GM19238 (cell line): ENCODE measurements at regions not wholly inside any gene's neighbourhood (a gene's known extent, or its start where the extent isn't known, plus 50 kb on each side); places are given as distances from the start of the nearest gene placed in this dataset.

ENCODE experiments used
- DNase-seq: peaks from one replicate; pipeline ENCODE4 v3.0.0; 2011; ENCODE audit warnings: low spot score; ENCODE audit not compliant: insufficient read length

DNA sequence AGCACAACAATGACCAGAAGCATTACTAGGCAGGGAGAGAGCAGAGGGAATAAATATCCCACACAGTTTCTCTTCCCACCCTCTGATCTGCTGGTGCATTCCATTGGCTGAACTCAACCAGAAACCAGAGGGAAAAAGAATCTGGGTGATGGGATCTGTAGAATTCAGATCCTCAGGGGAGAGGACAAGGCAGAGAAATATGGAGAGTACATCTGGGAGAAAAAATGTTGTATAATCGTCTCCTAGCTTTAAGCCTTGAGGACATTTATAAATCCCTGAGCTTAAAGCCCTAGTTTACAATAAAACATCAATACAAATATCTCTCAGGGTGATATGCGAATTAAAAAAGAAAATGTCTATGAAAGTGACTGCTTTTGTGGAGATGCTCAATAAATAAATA lies 368.1 kb upstream of the MAD2L1 start:
- no peak for DNase-seq

- no peak for DNase-seq
Observed at GRCh38 chr4:120432301-120432860, 365.7 kb upstream of the MAD2L1 start.

- no peak for DNase-seq
Observed at GRCh38 chr4:120431180-120431579, 364.5 kb upstream of the MAD2L1 start.

DNA sequence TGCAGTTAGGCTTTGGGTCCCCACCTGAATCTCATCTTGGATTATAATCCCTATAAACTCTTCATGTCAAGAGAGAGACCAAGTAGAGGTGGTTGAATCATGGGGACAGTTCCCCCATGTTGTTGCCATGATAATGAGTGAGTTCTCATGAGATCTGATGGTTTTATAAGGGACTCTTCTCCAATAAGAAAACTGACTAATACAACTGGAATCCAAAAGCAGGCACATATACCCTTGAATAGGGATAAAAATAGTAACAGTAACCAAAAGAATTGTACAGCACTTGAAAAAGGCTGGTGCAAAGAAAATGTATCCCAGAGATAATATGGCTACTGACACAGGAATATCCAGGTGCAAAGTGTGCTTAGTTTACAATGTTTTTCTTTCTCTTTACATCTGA lies 351.5 kb upstream of the MAD2L1 start:
- DNase-seq: no peak

DNA sequence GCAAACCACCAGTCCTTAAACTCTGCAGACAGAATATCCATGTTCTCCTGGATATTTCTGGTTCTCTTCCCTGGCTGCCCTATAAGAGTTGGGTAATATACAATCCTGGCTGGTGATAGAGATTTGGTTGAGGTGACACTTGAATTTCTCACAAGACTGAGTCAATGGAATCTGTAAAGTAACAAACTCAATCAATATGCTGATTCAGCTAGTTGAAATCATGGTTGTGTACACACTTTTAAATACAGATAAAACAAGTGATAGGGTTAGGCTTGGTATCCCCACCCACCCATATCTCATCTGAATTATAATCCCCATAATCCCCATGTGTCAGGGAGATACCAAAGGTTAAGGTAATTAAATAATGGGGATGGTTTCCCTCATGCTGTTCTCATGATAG lies 349.2 kb upstream of the MAD2L1 start:
- DNase-seq: no peak

- no peak for DNase-seq
Observed at GRCh38 chr4:120406960-120407359, 340.3 kb upstream of the MAD2L1 start.

DNA sequence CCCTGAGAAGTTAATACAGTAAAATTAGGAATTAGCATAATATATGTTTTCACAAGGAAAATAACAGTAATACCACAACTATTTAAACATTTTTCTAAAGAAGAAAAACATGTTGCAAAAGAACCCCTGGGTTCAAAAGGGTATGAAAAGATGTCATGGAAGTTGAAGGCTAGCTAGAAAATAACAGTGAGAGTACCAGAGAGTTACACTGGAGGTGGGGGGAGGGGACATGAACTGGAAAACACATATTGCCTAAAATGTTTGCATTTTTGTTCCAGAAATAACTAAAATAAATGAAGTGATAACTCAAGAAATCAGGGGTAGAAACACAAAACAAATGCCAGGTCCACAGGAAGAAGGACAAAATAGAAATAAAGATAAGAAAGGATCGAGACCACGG lies 336.6 kb upstream of the MAD2L1 start:
- DNase-seq: no peak

DNA sequence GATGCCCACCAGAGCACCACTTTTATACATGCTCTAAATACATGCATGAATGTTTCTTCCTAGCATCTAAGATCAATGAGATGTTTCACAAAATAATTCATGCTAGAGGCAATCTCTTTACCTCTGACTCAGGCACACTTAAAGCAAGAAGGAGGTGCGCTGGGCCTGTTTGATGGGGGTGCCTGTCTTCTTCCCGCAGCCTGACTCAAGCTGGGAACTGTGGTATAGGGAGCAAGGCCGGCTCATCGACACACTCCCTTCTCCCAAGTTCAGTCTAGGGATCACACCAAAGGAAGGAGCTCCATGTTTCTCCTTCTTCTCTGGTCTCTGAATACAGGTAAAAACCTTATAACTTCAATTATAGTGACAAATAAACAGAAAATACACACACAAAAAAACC lies 333.8 kb upstream of the MAD2L1 start:
- DNase-seq: no peak

DNA sequence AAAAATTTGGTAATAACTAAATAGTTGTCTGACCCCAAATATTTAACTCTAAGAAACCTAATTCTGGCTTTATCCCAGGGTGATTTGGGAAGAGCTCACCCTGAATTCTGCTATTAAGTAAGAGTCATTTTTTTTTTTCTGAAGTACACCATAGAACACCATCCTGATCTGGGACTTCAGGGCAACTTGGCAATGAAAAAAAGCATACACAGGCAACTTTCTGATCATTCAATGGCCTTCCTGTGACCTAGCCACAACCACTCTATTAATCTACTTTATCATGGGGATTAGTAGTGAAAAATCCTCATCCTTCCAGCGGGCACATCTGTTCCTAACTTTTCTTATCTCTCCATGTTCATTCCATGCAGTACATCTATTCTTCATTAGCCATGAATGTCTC lies 333.2 kb upstream of the MAD2L1 start:
- DNase-seq: no peak

DNA sequence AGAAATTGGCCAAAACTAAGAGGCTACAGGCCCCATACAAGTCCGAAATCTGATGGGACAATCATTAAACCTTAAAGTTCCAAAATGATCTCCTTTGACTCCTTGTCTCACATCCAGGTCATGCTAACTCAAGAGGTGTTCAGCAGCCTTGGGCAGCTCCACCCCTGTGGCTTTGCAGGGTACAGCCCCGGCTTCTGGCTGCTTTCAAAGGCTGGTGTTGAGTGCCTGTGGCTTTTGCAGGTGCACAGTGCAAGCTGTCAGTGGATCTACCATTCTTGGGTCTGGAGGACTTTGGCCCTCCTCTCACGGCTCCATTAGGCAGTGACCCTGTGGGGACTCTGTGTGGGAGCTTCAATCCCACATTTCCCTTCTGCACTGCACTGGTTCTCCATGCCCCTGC lies 329.1 kb upstream of the MAD2L1 start:
- no peak for DNase-seq

DNA sequence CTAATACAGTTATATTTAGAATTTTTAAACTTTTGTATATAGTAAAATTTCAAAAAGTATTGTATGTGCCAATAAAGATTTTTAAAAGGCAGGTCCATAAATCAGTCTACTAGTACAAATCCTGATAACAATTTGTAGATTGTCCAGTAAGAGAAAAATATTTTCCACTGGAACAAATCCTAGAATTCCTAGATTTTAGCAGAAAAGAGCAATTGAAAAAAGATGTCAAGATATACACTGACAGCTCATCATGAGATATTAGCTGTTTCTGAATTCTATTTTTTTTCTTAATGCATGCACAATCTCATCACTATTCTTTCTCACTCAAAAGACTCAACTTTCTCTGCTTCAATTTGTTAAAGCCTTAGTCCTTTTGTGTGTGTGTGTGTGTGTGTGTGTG lies 289.2 kb upstream of the MAD2L1 start:
- no peak for DNase-seq

GRCh38 chr4:120354381-120354780 lies 287.7 kb upstream of the MAD2L1 start:
- no peak for DNase-seq

GRCh38 chr4:120353235-120353634 lies 286.6 kb upstream of the MAD2L1 start:
- no peak for DNase-seq

GRCh38 chr4:120352739-120353138 lies 286.1 kb upstream of the MAD2L1 start:
- no peak for DNase-seq

GRCh38 chr4:120348948-120349347 lies 282.3 kb upstream of the MAD2L1 start:
- no peak for DNase-seq

DNA sequence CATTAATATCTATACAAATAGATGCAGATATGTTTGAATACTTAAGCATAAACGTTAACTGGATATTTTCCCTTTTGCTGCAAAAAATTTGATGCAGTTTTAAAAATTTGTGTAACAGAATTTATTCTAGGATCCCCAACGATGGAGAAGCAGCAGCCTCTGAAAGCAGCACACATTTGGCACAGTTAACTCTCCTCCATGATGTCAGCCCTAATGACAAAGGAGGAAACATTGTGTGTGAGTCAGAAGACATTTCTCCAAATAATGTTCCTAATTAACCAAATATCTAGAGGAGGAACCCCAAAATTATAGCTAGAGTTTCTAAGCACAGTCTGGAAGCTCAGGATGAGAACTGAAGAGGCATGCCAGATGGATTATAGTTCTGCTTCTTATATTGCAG lies 281.9 kb upstream of the MAD2L1 start:
- no peak for DNase-seq

DNA sequence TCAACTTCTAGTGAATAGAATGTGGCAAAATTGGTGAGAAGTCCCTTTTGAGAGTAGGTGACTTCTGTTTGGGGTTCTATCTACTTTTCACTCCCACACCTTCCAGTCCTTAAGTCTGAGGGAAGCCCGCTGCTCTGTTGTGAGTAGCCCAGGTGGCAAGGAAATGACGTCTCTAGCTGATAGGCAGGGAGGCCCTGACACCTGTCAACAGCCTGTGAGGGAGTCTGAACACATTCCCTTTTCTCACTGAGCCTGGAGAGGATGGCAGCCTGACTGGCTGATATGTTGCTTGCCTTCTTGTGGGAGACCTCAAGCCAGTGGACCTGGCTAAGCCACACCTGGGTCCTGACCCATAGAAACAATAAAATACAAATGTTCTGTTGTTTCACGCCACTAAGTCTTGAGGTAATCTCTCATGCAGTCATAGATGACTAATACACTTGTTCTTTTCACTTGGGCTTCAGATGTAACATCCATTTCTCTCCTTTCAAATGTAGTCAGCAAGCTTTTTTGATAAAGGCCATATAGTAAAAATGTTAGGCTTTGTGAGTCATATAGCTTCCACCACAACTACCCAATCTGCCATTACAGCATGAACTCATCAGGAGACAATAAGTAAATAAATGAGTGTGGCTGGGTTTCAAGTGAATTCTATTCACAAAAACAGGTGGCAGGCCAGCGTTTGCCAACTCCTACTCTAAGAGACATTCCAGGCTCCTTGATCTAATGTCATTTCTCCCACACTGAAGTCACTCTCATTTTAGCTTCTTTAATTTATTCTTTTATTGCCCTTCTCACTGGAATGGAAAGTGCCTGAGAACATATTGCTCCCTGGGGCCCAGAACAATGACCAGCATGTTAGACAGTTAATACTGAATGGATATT lies 265.1 kb upstream of the MAD2L1 start:
- no peak for DNase-seq

DNA sequence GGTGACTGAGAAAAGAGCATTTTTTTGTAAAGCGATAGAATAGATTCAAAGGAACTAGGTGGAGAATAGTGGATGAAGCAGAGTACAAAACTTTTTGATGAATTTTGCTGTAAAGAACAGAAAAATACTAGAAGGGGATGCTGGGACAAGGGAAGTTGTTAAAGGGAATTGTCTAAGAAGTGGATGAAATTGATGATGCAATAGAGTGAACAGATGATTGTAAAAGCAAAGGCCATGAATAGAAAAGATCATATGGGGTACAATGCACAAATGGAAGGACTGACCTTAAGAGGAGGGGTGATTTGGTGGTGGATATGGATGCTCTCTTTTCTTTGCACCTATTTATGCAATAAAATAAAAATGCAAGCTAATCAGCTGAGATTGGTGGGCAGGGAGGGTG lies 262.7 kb upstream of the MAD2L1 start:
- no peak for DNase-seq

DNA sequence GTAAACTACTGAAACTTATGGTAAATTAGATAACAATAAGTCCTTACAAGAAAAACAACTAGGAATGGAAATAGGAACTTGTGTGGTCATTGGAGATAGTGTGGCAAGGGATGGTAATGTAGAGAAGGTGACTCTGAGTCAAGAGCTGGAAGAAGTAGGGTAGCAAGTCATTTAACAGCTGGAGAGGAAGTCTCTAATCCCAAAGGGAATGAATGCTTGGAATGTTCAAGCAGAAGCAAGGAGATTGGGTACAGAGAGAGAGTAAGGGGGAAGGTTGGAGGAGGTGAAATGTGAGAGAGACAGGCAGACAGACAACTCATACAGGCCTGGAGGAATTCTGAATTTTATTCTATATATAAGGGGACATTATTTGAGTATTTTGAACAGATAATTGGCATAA lies 260.6 kb upstream of the MAD2L1 start:
- no peak for DNase-seq

- no peak for DNase-seq
Observed at GRCh38 chr4:120319046-120319767, 252.6 kb upstream of the MAD2L1 start.

DNA sequence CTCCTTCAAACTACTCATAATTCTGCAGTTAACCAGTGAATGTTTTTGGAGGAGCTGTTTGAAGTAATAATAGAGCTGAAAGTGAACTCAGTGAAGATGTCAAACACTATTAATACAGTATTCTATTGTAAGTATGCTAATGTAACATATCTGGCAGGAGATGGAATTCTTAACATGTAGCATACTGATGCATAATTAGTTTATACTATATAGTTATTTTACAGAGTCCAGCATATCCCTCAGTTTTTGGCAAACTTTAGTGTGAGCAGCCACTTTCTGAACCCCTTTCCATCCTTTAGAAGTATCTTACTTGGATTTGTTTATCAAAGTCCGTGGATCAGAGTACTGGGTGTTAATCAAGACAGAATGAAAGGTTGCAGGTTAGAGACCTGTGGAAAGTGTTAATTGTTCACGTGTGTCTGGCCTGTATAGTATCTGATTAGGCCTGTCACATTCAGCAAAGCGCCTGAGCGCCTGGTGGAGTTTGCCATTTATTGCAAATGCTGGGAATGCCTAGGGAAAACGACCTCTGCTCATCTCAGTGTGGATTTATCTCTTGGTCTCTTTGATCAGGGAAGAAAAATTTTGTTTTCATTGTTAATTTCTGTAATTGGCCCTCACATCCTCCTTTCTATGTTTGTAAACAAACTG lies 251.7 kb upstream of the MAD2L1 start:
- DNase-seq: no peak

DNA sequence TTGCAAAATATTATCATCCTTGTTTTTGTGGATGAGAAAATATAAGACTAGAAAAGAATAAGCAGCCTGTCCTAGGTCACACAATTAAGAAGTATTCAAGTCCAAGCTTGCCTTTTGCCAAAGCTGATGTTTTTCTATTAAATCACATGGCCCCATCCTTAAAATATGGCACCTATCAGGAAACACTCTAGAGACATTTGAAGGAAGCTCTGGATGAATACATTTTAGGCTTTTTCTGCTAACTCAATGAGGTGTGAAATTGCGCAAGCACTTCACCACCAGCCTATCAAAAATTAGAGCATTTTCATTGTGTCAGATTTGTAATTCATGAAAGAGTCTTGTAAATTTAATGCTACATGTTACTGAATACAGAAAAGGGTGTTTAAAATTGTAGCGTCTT lies 251.1 kb upstream of the MAD2L1 start:
- no peak for DNase-seq
